ENCODE measurements at regions not wholly inside any gene's neighbourhood (a gene's known extent, or its start where the extent isn't known, plus 50 kb on each side); places are given as distances from the start of the nearest gene placed in this dataset.

DNA sequence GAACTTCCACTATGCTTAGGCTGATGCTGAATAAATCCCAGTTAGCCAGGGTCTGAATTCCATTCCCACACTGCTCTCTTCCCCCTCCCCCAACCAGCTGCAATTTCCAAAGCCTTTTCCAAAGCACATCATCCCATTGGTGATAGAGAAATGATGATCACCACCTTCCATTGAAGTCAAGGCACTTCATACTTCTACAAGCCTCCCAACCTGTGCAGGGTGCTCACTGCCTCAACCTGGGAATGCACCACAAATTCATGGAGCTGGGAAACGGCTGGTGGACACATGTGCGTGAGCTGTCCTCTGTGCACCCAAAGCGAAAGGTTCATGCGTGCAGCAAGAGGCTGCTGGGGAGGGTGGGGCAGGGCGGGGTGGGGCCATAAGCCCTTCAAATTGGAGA lies 302.7 kb upstream of the IRX3 start:
- TF ChIP-seq, protein P1, sequence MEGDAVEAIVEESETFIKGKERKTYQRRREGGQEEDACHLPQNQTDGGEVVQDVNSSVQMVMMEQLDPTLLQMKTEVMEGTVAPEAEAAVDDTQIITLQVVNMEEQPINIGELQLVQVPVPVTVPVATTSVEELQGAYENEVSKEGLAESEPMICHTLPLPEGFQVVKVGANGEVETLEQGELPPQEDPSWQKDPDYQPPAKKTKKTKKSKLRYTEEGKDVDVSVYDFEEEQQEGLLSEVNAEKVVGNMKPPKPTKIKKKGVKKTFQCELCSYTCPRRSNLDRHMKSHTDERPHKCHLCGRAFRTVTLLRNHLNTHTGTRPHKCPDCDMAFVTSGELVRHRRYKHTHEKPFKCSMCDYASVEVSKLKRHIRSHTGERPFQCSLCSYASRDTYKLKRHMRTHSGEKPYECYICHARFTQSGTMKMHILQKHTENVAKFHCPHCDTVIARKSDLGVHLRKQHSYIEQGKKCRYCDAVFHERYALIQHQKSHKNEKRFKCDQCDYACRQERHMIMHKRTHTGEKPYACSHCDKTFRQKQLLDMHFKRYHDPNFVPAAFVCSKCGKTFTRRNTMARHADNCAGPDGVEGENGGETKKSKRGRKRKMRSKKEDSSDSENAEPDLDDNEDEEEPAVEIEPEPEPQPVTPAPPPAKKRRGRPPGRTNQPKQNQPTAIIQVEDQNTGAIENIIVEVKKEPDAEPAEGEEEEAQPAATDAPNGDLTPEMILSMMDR (IDR thresholded peaks at IDR 0.05), result no peak
- no peak for TF ChIP-seq EP300 (IDR thresholded peaks at IDR 0.05)
- TF ChIP-seq POLR2A (IDR thresholded peaks at IDR 0.05), result no peak

Measured in ovary (tissue), 3 donors.